H1 (cell line): ENCODE measurements at regions not wholly inside any gene's neighbourhood (a gene's known extent, or its start where the extent isn't known, plus 50 kb on each side); places are given as distances from the start of the nearest gene placed in this dataset. TPM values are rescaled to one million over a fixed set of nuclear protein-coding genes. Genes with fewer than 3 reads are reported as not detected.

ENCODE experiments used
- microRNA-seq, 2 experiments: library from miRNA; unstranded; fragments of <30 nt; microRNA quantifications; one replicate each; pipeline versions ENCODE4 to v1.2.0, GENCODE V29; 2016 to 2020; ENCODE audit warnings: borderline microRNAs expressed in 2 of 2, borderline number of aligned reads in 2 of 2, borderline replicate concordance in 1 of 2
- small RNA-seq: library from polyadenylated mRNA; stranded (forward); fragments of <200 nt; extraction: miRNeasy Mini kit (QIAGEN cat#:217004); gene quantifications from one replicate; pipeline ENCODE3, GENCODE V24; 2013; ENCODE audit not compliant: insufficient read depth

Small RNAs in the stretch of these regions (microRNA-seq; reads per million reads assigned to microRNA genes)
- 0 reads per million in 2 experiments for gene MIR8068

Small RNAs in the stretch of these regions (small RNA-seq; reads per million reads assigned to genes)
- not detected for gene MIR8068
- gene RN7SL240P = not detected
